Peyer's patch (tissue), 4 donors: ENCODE measurements at regions not wholly inside any gene's neighbourhood (a gene's known extent, or its start where the extent isn't known, plus 50 kb on each side); places are given as distances from the start of the nearest gene placed in this dataset.
A peak's percentile ranks its signal among the peaks of the same experiment; 100 is the strongest.
"Not testable (repeated sequence)": the region's sequence is repeated elsewhere in the genome, so short reads cannot be mapped to it uniquely, and the experiment has no call there.

Experiments used
- DNase-seq, 3 donors: peaks; one replicate each; pipeline ENCODE4 v3.0.0-alpha.2; 2017 to 2019
- H3K27ac ChIP-seq, 4 donors: fragments of 200-600 bp; sonication (generic); one replicate each; pipeline ENCODE4 v1.5.1; 2016 to 2019
- H3K27me3 ChIP-seq, 2 donors: fragments of 200-600 bp; sonication (generic); one replicate each; pipeline ENCODE4 v1.5.1; 2019
- H3K36me3 ChIP-seq, 3 donors: fragments of 200-600 bp; sonication (generic); one replicate each; pipeline ENCODE4 v1.5.1; 2016 to 2019
- H3K4me1 ChIP-seq, 4 donors: fragments of 200-600 bp; sonication (generic); one replicate each; pipeline ENCODE4 v1.5.1; 2016 to 2019
- H3K4me3 ChIP-seq, 4 donors: fragments of 200-600 bp; sonication (generic); 1 replicate in 3 of 4; 2 replicates in 1 of 4; pipeline ENCODE4 v1.5.1; 2016 to 2019; ENCODE audit warnings: mild to moderate bottlenecking in 1 of 4
- H3K9me3 ChIP-seq, 4 donors: fragments of 200-600 bp; sonication (generic); one replicate each; pipeline ENCODE4 v1.5.1; 2016 to 2019; ENCODE audit warnings: mild to moderate bottlenecking in 1 of 4
- CTCF ChIP-seq, 6 experiments: fragments of 450-650 bp in 4 of 6; fragments of 200-600 bp in 2 of 6; sonication (generic) in 1 of 6; IDR thresholded peaks; one replicate each; pipeline ENCODE4 v1.5.1; 2017 to 2019; ENCODE audit warnings: antibody characterized with exemption in 6 of 6, mild to moderate bottlenecking in 3 of 6, moderate library complexity in 1 of 6
- POLR2A ChIP-seq, 2 donors: fragments of 450-650 bp; IDR thresholded peaks; one replicate each; pipeline ENCODE4 v1.5.1; 2017; ENCODE audit warnings: antibody characterized with exemption in 2 of 2, mild to moderate bottlenecking in 2 of 2, moderate library complexity in 2 of 2

GRCh38 chr5:17064241-17064640 lies 128.2 kb upstream of the MYO10 start:
- TF ChIP-seq CTCF (IDR thresholded peaks at IDR 0.05) (no peak), POLR2A (IDR thresholded peaks at IDR 0.05) (no peak)
- Histone ChIP-seq H3K27me3 (no peaks in the 10 kb centered on the region), H3K4me1 (no peaks in the 10 kb centered on the region), H3K4me3 (no peak overlapping the region), H3K36me3 (no peaks in the 10 kb centered on the region), H3K9me3 (peaks cover 0 to 6% (median 0%) of the 10 kb centered on the region in 4 donors), H3K27ac (no peak overlapping the region)
- DNase-seq, result no peak

- Histone ChIP-seq H3K36me3 (no peaks in the 10 kb centered on the region), H3K9me3 (peaks cover 0 to 6% (median 0%) of the 10 kb centered on the region in 4 donors), H3K4me1 (peaks cover 0 to 7% (median 0%) of the 10 kb centered on the region in 4 donors), H3K27me3 (no peaks in the 10 kb centered on the region), H3K27ac (no peak overlapping the region), H3K4me3 (no peak overlapping the region)
- TF ChIP-seq CTCF (IDR thresholded peaks at IDR 0.05) (no peak), POLR2A (IDR thresholded peaks at IDR 0.05) (no peak)
- DNase-seq, result no peak
Observed at GRCh38 chr5:17065458-17065857, 129.4 kb upstream of the MYO10 start.

- DNase-seq, H3K9me3 ChIP-seq, H3K27me3 ChIP-seq, H3K4me1 ChIP-seq, H3K27ac ChIP-seq, H3K4me3 ChIP-seq, H3K36me3 ChIP-seq: not testable (repeated sequence)
Observed at GRCh38 chr5:17066026-17066425, 129.9 kb upstream of the MYO10 start.

GRCh38 chr5:17067657-17068392 lies 131.7 kb upstream of the MYO10 start:
- no peaks in the 10 kb centered on the region for H3K27me3 ChIP-seq
- H3K4me3 ChIP-seq, result no peak overlapping the region
- no peaks in the 10 kb centered on the region for H3K9me3 ChIP-seq
- H3K36me3 ChIP-seq, result no peaks in the 10 kb centered on the region
- DNase-seq, result no peak
- peaks cover 0 to 7% (median 0%) of the 10 kb centered on the region in 4 donors for H3K4me1 ChIP-seq
- no peak for TF ChIP-seq CTCF (IDR thresholded peaks at IDR 0.05)
- no peak for TF ChIP-seq POLR2A (IDR thresholded peaks at IDR 0.05)
- no peak overlapping the region for H3K27ac ChIP-seq

GRCh38 chr5:17069995-17070511 lies 134.0 kb upstream of the MYO10 start:
- Histone ChIP-seq H3K4me1 (peaks cover 0 to 7% (median 0%) of the 10 kb centered on the region in 4 donors), H3K27me3 (no peaks in the 10 kb centered on the region), H3K9me3 (no peaks in the 10 kb centered on the region), H3K36me3 (no peaks in the 10 kb centered on the region), H3K4me3 (no peak overlapping the region), H3K27ac (no peak overlapping the region)
- DNase-seq, result peak in 2 of 3 donors; percentile 72
- TF ChIP-seq POLR2A (IDR thresholded peaks at IDR 0.05), result no peak
- TF ChIP-seq CTCF (IDR thresholded peaks at IDR 0.05), result no peak

GRCh38 chr5:17070647-17071046 lies 134.6 kb upstream of the MYO10 start:
- H3K9me3 ChIP-seq, result no peaks in the 10 kb centered on the region
- no peak for DNase-seq
- H3K27me3 ChIP-seq, result no peaks in the 10 kb centered on the region
- H3K4me3 ChIP-seq, result no peak overlapping the region
- H3K36me3 ChIP-seq, result no peaks in the 10 kb centered on the region
- H3K4me1 ChIP-seq, result peaks cover 0 to 7% (median 0%) of the 10 kb centered on the region in 4 donors
- TF ChIP-seq CTCF (IDR thresholded peaks at IDR 0.05) (no peak), POLR2A (IDR thresholded peaks at IDR 0.05) (no peak)
- no peak overlapping the region for H3K27ac ChIP-seq
